Gastroesophageal sphincter (tissue), 3 donors: ENCODE measurements at regions not wholly inside any gene's neighbourhood (a gene's known extent, or its start where the extent isn't known, plus 50 kb on each side); places are given as distances from the start of the nearest gene placed in this dataset.

Experiments used
- CTCF ChIP-seq, 4 experiments: fragments of 200-600 bp in 2 of 4; fragments of 450-650 bp in 2 of 4; sonication (generic) in 1 of 4; IDR thresholded peaks; one replicate each; pipeline ENCODE4 v1.5.1; 2017 to 2019; ENCODE audit warnings: antibody characterized with exemption in 4 of 4, mild to moderate bottlenecking in 2 of 4, moderate library complexity in 2 of 4
- EP300 ChIP-seq: sonication (generic); formaldehyde crosslinking; IDR thresholded peaks from one replicate; pipeline ENCODE4 v1.6.1; 2017; ENCODE audit warnings: antibody characterized with exemption, mild to moderate bottlenecking

GRCh38 chr9:82675102-82675501 is 387.8 kb downstream of the RASEF start:
- TF ChIP-seq CTCF (IDR thresholded peaks at IDR 0.05) = no peak
- no peak for TF ChIP-seq EP300
